ENCODE measurements at regions not wholly inside any gene's neighbourhood (a gene's known extent, or its start where the extent isn't known, plus 50 kb on each side); places are given as distances from the start of the nearest gene placed in this dataset.

GRCh38 chr2:226601881-226602662, 197.5 kb downstream of the IRS1 start:
- Histone ChIP-seq H2BK12ac (ENCODE audit: insufficient read length, low read depth, low read length) (no peak overlapping the region), H3K56ac (ENCODE audit: insufficient read length, low read depth, low read length) (no peak overlapping the region), H3K27ac (ENCODE audit: insufficient read length, low read depth, low read length) (no peak overlapping the region), H3K4ac (ENCODE audit: low read depth, low read length) (no peak overlapping the region), H4K5ac (ENCODE audit: insufficient read length, low read depth, low read length) (no peak overlapping the region), H2AFZ (ENCODE audit: low read length) (no peak overlapping the region), H2BK15ac (ENCODE audit: low read depth, low read length) (no peak overlapping the region), H3K9me3 (ENCODE audit: control insufficient read depth, low read depth, low read length) (no peaks in the 10 kb centered on the region), H4K20me1 (ENCODE audit: control insufficient read depth, insufficient read depth, insufficient read length) (no peaks in the 10 kb centered on the region), H3K23ac (ENCODE audit: insufficient read length, low read depth, low read length) (no peak overlapping the region), H3K79me2 (ENCODE audit: insufficient read depth, low read length) (no peaks in the 10 kb centered on the region), H3K27me3 (ENCODE audit: insufficient read depth, low read length) (no peaks in the 10 kb centered on the region), H2BK120ac (ENCODE audit: low read depth, low read length, poor library complexity, severe bottlenecking) (no peak overlapping the region), H3K23me2 (ENCODE audit: insufficient read length, low read depth, low read length, poor library complexity, severe bottlenecking) (no peaks in the 10 kb centered on the region), H4K91ac (ENCODE audit: insufficient read length, low read depth, low read length) (no peak overlapping the region), H2BK5ac (ENCODE audit: insufficient read length, low read length) (no peak overlapping the region), H3K9ac (ENCODE audit: extremely low read depth, insufficient read length, low read length) (no peak overlapping the region), H3K14ac (ENCODE audit: insufficient read depth, low read length) (no peak overlapping the region), H4K8ac (replicated peaks; ENCODE audit: insufficient read length, low read depth, low read length) (no peak overlapping the region), H3K18ac (ENCODE audit: insufficient read length, low read depth, low read length) (no peak overlapping the region), H3T11ph (ENCODE audit: low read length) (no peak overlapping the region), H3K4me1 (ENCODE audit: insufficient read depth, low read length) (no peaks in the 10 kb centered on the region; the same call in 1 of the 2 replicates), H3K4me2 (ENCODE audit: insufficient read depth, insufficient read length, low read length) (no peak overlapping the region), H2BK20ac (ENCODE audit: low read depth, low read length, poor library complexity, severe bottlenecking) (no peak overlapping the region), H3K79me1 (ENCODE audit: insufficient read depth, low read depth, low read length, poor library complexity, severe bottlenecking) (no peaks in the 10 kb centered on the region), H2AK5ac (ENCODE audit: insufficient read length, low read length) (no peak overlapping the region)
- WGBS (ENCODE audit: extremely low coverage, insufficient read length, low lambda C conversion rate): no CpG with 5 or more reads among the region's 4 CpGs
- Mint-ChIP-seq H3K9me3 (no peaks in the 10 kb centered on the region), H3K27me3 (ENCODE audit: low read depth) (no peaks in the 10 kb centered on the region; the same call in 1 of the 2 replicates), H3K27ac (no peak overlapping the region), H3K4me1 (peaks cover 4 to 12% of the 10 kb centered on the region in 2 experiments; a peak in 3 of 4 replicates), H3K4me3 (no peak overlapping the region), H3K36me3 (ENCODE audit: insufficient read depth in 1 of 3, low read depth in 3 of 3) (no peaks in the 10 kb centered on the region; a peak in 1 of 7 replicates)
- DNase-seq: no peak
- TF ChIP-seq, protein P1, sequence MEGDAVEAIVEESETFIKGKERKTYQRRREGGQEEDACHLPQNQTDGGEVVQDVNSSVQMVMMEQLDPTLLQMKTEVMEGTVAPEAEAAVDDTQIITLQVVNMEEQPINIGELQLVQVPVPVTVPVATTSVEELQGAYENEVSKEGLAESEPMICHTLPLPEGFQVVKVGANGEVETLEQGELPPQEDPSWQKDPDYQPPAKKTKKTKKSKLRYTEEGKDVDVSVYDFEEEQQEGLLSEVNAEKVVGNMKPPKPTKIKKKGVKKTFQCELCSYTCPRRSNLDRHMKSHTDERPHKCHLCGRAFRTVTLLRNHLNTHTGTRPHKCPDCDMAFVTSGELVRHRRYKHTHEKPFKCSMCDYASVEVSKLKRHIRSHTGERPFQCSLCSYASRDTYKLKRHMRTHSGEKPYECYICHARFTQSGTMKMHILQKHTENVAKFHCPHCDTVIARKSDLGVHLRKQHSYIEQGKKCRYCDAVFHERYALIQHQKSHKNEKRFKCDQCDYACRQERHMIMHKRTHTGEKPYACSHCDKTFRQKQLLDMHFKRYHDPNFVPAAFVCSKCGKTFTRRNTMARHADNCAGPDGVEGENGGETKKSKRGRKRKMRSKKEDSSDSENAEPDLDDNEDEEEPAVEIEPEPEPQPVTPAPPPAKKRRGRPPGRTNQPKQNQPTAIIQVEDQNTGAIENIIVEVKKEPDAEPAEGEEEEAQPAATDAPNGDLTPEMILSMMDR (conservative IDR thresholded peaks at IDR 0.05): no peak

Data from H9 (cell line).